ENCODE measurements at regions not wholly inside any gene's neighbourhood (a gene's known extent, or its start where the extent isn't known, plus 50 kb on each side); places are given as distances from the start of the nearest gene placed in this dataset.

GRCh38 chr6:143592335-143592734 is 80.8 kb upstream of the FUCA2 start:
- no peak for DNase-seq

GRCh38 chr6:143591441-143591840 is 79.9 kb upstream of the FUCA2 start:
- DNase-seq = no peak

GRCh38 chr6:143589162-143589561 is 77.6 kb upstream of the FUCA2 start:
- DNase-seq = no peak

GRCh38 chr6:143586557-143586956 is 75.0 kb upstream of the FUCA2 start:
- no peak for DNase-seq

- DNase-seq = no peak
These were observed 74.2 kb upstream of the FUCA2 start for GRCh38 chr6:143585716-143586115.

- DNase-seq = no peak
These were observed 73.7 kb upstream of the FUCA2 start for GRCh38 chr6:143585241-143585640.

GRCh38 chr6:143583542-143584327 is 72.2 kb upstream of the FUCA2 start:
- DNase-seq = peak; percentile 90

GRCh38 chr6:143581835-143582480 is 70.4 kb upstream of the FUCA2 start:
- DNase-seq = no peak

- peak; percentile 82 for DNase-seq
These were observed 68.2 kb upstream of the FUCA2 start for GRCh38 chr6:143579703-143580102.

- no peak for DNase-seq
These were observed 66.5 kb upstream of the FUCA2 start for GRCh38 chr6:143578054-143578453.

GRCh38 chr6:143575901-143576426 is 64.4 kb upstream of the FUCA2 start:
- DNase-seq = no peak

- DNase-seq = peak; percentile 80
These were observed 63.9 kb upstream of the FUCA2 start for GRCh38 chr6:143575440-143575839.

GRCh38 chr6:143570147-143570853 is 58.8 kb upstream of the FUCA2 start:
- no peak for DNase-seq

GRCh38 chr6:143569040-143569439 is 57.5 kb upstream of the FUCA2 start:
- peak; percentile 67 for DNase-seq

- no peak for DNase-seq
These were observed 53.0 kb upstream of the FUCA2 start for GRCh38 chr6:143564484-143565017.

- no peak for DNase-seq
These were observed 50.6 kb upstream of the FUCA2 start for GRCh38 chr6:143562143-143562542.
